Esophagus squamous epithelium (tissue), 4 donors: ENCODE measurements at regions not wholly inside any gene's neighbourhood (a gene's known extent, or its start where the extent isn't known, plus 50 kb on each side); places are given as distances from the start of the nearest gene placed in this dataset.

ENCODE experiments used
- POLR2A ChIP-seq, 4 donors: fragments of 450-650 bp; IDR thresholded peaks; one replicate each; pipeline ENCODE4 v1.6.1; 2017; ENCODE audit warnings: antibody characterized with exemption in 4 of 4, mild to moderate bottlenecking in 4 of 4, moderate library complexity in 3 of 4
- TF ChIP-seq, protein P1 (sequence below), 6 experiments: fragments of 450-650 bp in 4 of 6; fragments of 200-600 bp in 2 of 6; sonication (generic) in 2 of 6; IDR thresholded peaks; one replicate each; pipeline ENCODE4 v1.5.1; 2016 to 2019; ENCODE audit warnings: antibody characterized with exemption in 6 of 6, mild to moderate bottlenecking in 4 of 6, moderate library complexity in 4 of 6

DNA sequence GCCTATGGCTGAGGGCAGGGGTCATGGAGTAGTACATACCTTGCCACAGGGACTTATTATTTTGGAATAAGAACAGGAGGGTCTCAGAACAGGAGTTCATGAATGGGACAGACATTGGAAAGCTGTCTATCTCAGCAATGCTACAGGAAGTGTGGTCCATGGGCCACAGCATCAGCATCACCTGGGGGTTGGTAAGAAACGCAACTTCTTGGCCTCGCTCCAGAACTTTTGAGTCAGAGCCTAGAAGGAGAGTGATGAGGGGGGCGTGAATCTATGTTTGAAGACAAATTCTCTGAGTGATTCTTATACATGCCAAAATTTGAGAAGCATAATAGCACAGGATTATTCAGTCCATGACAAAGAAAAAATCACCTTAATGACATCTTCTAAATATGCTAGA is 156.6 kb downstream of the RPAP3 start:
- TF ChIP-seq, protein P1, sequence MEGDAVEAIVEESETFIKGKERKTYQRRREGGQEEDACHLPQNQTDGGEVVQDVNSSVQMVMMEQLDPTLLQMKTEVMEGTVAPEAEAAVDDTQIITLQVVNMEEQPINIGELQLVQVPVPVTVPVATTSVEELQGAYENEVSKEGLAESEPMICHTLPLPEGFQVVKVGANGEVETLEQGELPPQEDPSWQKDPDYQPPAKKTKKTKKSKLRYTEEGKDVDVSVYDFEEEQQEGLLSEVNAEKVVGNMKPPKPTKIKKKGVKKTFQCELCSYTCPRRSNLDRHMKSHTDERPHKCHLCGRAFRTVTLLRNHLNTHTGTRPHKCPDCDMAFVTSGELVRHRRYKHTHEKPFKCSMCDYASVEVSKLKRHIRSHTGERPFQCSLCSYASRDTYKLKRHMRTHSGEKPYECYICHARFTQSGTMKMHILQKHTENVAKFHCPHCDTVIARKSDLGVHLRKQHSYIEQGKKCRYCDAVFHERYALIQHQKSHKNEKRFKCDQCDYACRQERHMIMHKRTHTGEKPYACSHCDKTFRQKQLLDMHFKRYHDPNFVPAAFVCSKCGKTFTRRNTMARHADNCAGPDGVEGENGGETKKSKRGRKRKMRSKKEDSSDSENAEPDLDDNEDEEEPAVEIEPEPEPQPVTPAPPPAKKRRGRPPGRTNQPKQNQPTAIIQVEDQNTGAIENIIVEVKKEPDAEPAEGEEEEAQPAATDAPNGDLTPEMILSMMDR (IDR thresholded peaks at IDR 0.05), result no peak
- TF ChIP-seq POLR2A (IDR thresholded peaks at IDR 0.05), result no peak
